ENCODE measurements at regions not wholly inside any gene's neighbourhood (a gene's known extent, or its start where the extent isn't known, plus 50 kb on each side); places are given as distances from the start of the nearest gene placed in this dataset.

DNA sequence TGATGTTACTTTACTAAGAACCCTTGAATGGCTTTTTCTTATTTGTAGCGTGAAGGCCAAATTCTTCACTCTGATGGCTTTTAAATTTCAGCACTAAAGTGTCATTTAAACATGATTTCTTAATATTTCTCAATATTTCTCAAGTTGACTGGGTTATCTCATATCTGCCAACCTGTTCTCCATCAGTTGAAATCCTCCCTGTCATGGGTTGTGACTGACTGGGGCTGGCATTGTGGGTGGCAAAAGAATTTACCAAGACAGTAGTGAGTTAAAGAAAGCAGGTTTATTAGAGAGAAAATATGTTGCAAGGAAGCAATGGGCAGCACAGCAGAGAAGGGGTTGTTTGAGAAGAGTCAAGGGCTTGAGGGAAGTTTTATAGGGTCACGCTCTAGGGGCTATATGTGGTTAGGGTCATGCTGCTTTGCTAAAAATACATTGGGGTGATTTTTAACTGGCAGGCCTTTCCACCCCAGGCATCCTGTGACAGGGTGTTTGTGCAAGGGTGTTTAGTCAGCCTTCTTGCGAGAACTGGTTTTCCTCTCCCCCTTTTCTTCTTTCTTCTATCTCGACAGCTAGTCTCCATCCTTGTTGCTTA, 232.8 kb upstream of the SEL1L start:
- H3K9ac ChIP-seq (ENCODE audit: low read length): no peak overlapping the region
- peak overlapping the region; percentile 16 for H2BK120ac ChIP-seq (ENCODE audit: insufficient read depth, low read length, poor library complexity)
- H3K4me1 ChIP-seq (ENCODE audit: control insufficient read depth in 1 of 2, insufficient read depth in 2 of 2, low read length in 2 of 2): peaks cover 2 to 5% of the 10 kb centered on the region in 2 experiments
- no peak overlapping the region for H3K4me2 ChIP-seq (ENCODE audit: low read length)
- no peak overlapping the region for H4K12ac ChIP-seq (ENCODE audit: low read depth, low read length)
- no peak overlapping the region for H3K23ac ChIP-seq (ENCODE audit: low read length)
- H3K4ac ChIP-seq (ENCODE audit: low read depth, low read length): no peak overlapping the region
- H3K14ac ChIP-seq (ENCODE audit: low read length): peak overlapping the region; percentile 76
- peaks cover 4% of the 10 kb centered on the region for H3K79me1 ChIP-seq (ENCODE audit: low read length)
- peak overlapping the region; percentile 32 for H4K91ac ChIP-seq (ENCODE audit: low read depth, low read length)
- H3K27me3 ChIP-seq (ENCODE audit: insufficient read depth, low read length): no peaks in the 10 kb centered on the region
- H2AFZ ChIP-seq (ENCODE audit: insufficient read depth, low read length, poor library complexity): no peak overlapping the region
- peak overlapping the region; percentile 96 for H2BK12ac ChIP-seq (ENCODE audit: low read length)
- WGBS (ENCODE audit: extremely low coverage, insufficient coverage, insufficient read length): no CpG with 5 or more reads among the region's 4 CpGs
- no peak overlapping the region for H2AK5ac ChIP-seq (ENCODE audit: low read length)
- H3K9me3 ChIP-seq (ENCODE audit: insufficient read depth, low read depth, low read length): no peaks in the 10 kb centered on the region
- H4K8ac ChIP-seq (ENCODE audit: low read depth, low read length): no peak overlapping the region
- H3K4me3 ChIP-seq (ENCODE audit: low read depth, low read length): no peak overlapping the region
- no peaks in the 10 kb centered on the region for H3K36me3 ChIP-seq (ENCODE audit: control insufficient read depth in 1 of 2, insufficient read depth in 2 of 2, low read length in 2 of 2)
- DNase-seq: no peak
- H3K79me2 ChIP-seq (ENCODE audit: control insufficient read depth, insufficient read depth, low read length, poor library complexity): no peaks in the 10 kb centered on the region
- H3K27ac ChIP-seq (ENCODE audit: low read depth, low read length): peak overlapping the region; percentile 93
- no peak overlapping the region for H3K18ac ChIP-seq (ENCODE audit: low read length)
- H2BK5ac ChIP-seq (ENCODE audit: low read depth, low read length, poor library complexity): peak overlapping the region; percentile 32

DNA sequence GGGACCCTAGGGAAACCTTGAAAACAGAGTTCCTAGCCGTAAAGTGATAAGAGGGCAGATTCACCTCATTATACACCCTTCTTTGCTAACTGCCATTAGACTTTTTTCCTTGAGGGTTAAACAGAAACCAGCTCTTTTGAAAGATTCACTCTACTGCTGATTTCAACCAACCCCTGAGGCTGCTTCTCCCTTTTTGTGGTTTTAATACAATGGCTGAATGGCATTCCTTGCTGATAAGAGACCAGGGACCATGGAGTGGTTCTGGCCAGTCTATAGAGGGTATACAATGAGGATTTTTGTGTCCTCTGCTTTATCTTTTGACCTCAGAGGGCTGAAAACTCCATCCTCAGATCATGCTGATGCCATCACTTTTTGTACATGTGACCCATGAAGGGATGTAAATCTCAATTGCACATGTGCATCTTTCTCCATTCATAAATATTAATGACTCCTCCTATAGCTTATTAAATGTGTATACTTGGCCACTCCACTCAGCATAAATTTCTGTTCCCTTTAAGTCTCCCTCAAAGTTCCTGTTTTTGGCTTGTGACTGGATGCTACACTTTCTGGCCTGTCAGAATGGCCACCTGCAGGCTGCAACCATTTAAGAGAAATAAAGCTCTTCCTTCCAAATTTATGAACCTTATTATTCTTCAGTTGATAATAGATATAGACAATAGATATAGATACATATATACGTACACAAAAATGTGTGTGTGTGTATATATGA, 233.8 kb upstream of the SEL1L start:
- Histone ChIP-seq H3K9me3 (ENCODE audit: insufficient read depth, low read depth, low read length) (no peaks in the 10 kb centered on the region), H2BK5ac (ENCODE audit: low read depth, low read length, poor library complexity) (no peak overlapping the region), H3K9ac (ENCODE audit: low read length) (no peak overlapping the region), H3K4me3 (ENCODE audit: low read depth, low read length) (no peak overlapping the region), H3K79me2 (ENCODE audit: control insufficient read depth, insufficient read depth, low read length, poor library complexity) (no peaks in the 10 kb centered on the region), H3K27me3 (ENCODE audit: insufficient read depth, low read length) (no peaks in the 10 kb centered on the region), H4K91ac (ENCODE audit: low read depth, low read length) (no peak overlapping the region), H3K4me1 (ENCODE audit: control insufficient read depth in 1 of 2, insufficient read depth in 2 of 2, low read length in 2 of 2) (peaks cover 2 to 5% of the 10 kb centered on the region in 2 experiments), H3K4me2 (ENCODE audit: low read length) (no peak overlapping the region), H2AFZ (ENCODE audit: insufficient read depth, low read length, poor library complexity) (no peak overlapping the region), H2AK5ac (ENCODE audit: low read length) (no peak overlapping the region), H3K4ac (ENCODE audit: low read depth, low read length) (no peak overlapping the region), H3K18ac (ENCODE audit: low read length) (no peak overlapping the region), H3K79me1 (ENCODE audit: low read length) (peaks cover 4% of the 10 kb centered on the region), H3K14ac (ENCODE audit: low read length) (no peak overlapping the region), H4K8ac (ENCODE audit: low read depth, low read length) (no peak overlapping the region), H3K36me3 (ENCODE audit: control insufficient read depth in 1 of 2, insufficient read depth in 2 of 2, low read length in 2 of 2) (no peaks in the 10 kb centered on the region), H4K12ac (ENCODE audit: low read depth, low read length) (no peak overlapping the region), H2BK12ac (ENCODE audit: low read length) (no peak overlapping the region), H3K27ac (ENCODE audit: low read depth, low read length) (peak overlapping the region; percentile 92), H2BK120ac (ENCODE audit: insufficient read depth, low read length, poor library complexity) (no peak overlapping the region), H3K23ac (ENCODE audit: low read length) (no peak overlapping the region)
- no peak for DNase-seq
- no CpG with 5 or more reads among the region's 2 CpGs for WGBS (ENCODE audit: extremely low coverage, insufficient coverage, insufficient read length)

DNA sequence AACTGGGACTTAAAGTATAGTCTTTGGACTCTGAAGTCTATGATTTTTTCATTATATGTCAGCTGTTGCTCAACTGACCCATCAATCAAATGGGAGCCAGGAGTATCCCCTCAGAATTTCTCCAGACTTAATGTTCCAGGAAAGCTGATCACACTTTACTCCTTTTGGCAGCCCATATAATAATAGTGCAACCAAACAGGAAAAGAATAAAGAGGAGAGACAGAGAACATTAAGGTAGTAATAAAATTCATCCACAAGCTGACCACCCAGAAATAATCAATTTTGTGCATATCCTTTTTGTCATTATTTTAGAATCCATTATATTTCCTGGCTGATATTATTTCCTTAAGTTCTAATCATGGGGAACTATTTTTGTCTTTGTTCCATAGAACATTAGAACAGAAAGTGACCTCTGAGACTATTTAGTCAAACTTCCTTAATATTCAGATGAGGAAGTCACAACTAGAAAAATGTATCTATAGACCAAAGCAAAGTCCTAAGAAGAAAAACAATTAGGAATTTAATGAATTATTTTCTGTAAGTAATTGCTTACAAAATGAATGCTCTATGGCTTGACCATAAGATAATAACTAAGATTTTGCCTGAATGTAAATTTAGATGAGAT, 238.1 kb upstream of the SEL1L start:
- no peak overlapping the region for H2AK5ac ChIP-seq (ENCODE audit: low read length)
- no peak overlapping the region for H2BK12ac ChIP-seq (ENCODE audit: low read length)
- no peak overlapping the region for H3K4ac ChIP-seq (ENCODE audit: low read depth, low read length)
- H2BK5ac ChIP-seq (ENCODE audit: low read depth, low read length, poor library complexity): no peak overlapping the region
- H3K4me3 ChIP-seq (ENCODE audit: low read depth, low read length): no peak overlapping the region
- no peaks in the 10 kb centered on the region for H3K79me2 ChIP-seq (ENCODE audit: control insufficient read depth, insufficient read depth, low read length, poor library complexity)
- no peak overlapping the region for H3K18ac ChIP-seq (ENCODE audit: low read length)
- no peak overlapping the region for H2AFZ ChIP-seq (ENCODE audit: insufficient read depth, low read length, poor library complexity)
- no peaks in the 10 kb centered on the region for H3K9me3 ChIP-seq (ENCODE audit: insufficient read depth, low read depth, low read length)
- H3K4me1 ChIP-seq (ENCODE audit: control insufficient read depth in 1 of 2, insufficient read depth in 2 of 2, low read length in 2 of 2): peaks cover 0 to 4% of the 10 kb centered on the region in 2 experiments
- no peak overlapping the region for H3K9ac ChIP-seq (ENCODE audit: low read length)
- no peak overlapping the region for H4K91ac ChIP-seq (ENCODE audit: low read depth, low read length)
- no peak overlapping the region for H2BK120ac ChIP-seq (ENCODE audit: insufficient read depth, low read length, poor library complexity)
- no peaks in the 10 kb centered on the region for H3K27me3 ChIP-seq (ENCODE audit: insufficient read depth, low read length)
- H4K12ac ChIP-seq (ENCODE audit: low read depth, low read length): no peak overlapping the region
- DNase-seq: no peak
- no peak overlapping the region for H3K14ac ChIP-seq (ENCODE audit: low read length)
- no peak overlapping the region for H3K4me2 ChIP-seq (ENCODE audit: low read length)
- H3K27ac ChIP-seq (ENCODE audit: low read depth, low read length): no peak overlapping the region
- H3K23ac ChIP-seq (ENCODE audit: low read length): no peak overlapping the region
- no peaks in the 10 kb centered on the region for H3K36me3 ChIP-seq (ENCODE audit: control insufficient read depth in 1 of 2, insufficient read depth in 2 of 2, low read length in 2 of 2)
- no peak overlapping the region for H4K8ac ChIP-seq (ENCODE audit: low read depth, low read length)
- peaks cover 1% of the 10 kb centered on the region for H3K79me1 ChIP-seq (ENCODE audit: low read length)

DNA sequence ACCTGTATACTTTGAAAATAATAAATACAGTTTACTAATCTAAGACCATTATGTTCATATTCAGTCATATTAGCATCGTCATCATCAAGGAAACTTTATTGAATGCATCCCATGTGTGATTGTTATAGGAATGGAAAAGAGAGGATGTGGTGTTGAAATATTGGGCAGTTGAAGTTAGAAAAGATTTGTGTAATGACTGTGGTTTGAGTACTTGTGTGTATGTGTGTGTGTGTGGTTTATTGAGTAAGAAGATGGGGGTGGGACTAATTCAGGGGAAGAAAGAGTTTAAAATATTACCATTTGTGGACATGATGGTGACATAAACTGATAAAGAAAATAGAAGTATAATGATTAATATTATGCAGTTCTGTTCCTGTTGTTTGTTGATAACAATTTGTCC, 238.7 kb upstream of the SEL1L start:
- Histone ChIP-seq H3K9ac (ENCODE audit: low read length) (no peak overlapping the region), H3K79me1 (ENCODE audit: low read length) (peaks cover 1% of the 10 kb centered on the region), H3K14ac (ENCODE audit: low read length) (no peak overlapping the region), H2AK5ac (ENCODE audit: low read length) (no peak overlapping the region), H3K79me2 (ENCODE audit: control insufficient read depth, insufficient read depth, low read length, poor library complexity) (no peaks in the 10 kb centered on the region), H3K4me2 (ENCODE audit: low read length) (no peak overlapping the region), H3K4ac (ENCODE audit: low read depth, low read length) (no peak overlapping the region), H3K18ac (ENCODE audit: low read length) (no peak overlapping the region), H3K23ac (ENCODE audit: low read length) (no peak overlapping the region), H4K91ac (ENCODE audit: low read depth, low read length) (no peak overlapping the region), H4K12ac (ENCODE audit: low read depth, low read length) (no peak overlapping the region), H4K8ac (ENCODE audit: low read depth, low read length) (no peak overlapping the region), H3K36me3 (ENCODE audit: control insufficient read depth in 1 of 2, insufficient read depth in 2 of 2, low read length in 2 of 2) (no peaks in the 10 kb centered on the region), H3K9me3 (ENCODE audit: insufficient read depth, low read depth, low read length) (no peaks in the 10 kb centered on the region), H3K27me3 (ENCODE audit: insufficient read depth, low read length) (no peaks in the 10 kb centered on the region), H2BK12ac (ENCODE audit: low read length) (no peak overlapping the region), H3K4me3 (ENCODE audit: low read depth, low read length) (no peak overlapping the region), H2AFZ (ENCODE audit: insufficient read depth, low read length, poor library complexity) (no peak overlapping the region), H2BK120ac (ENCODE audit: insufficient read depth, low read length, poor library complexity) (no peak overlapping the region), H3K4me1 (ENCODE audit: control insufficient read depth in 1 of 2, insufficient read depth in 2 of 2, low read length in 2 of 2) (peaks cover 0 to 4% of the 10 kb centered on the region in 2 experiments), H2BK5ac (ENCODE audit: low read depth, low read length, poor library complexity) (no peak overlapping the region), H3K27ac (ENCODE audit: low read depth, low read length) (no peak overlapping the region)
- peak in 1 of 2 donors; percentile 8 for DNase-seq
- no CpG with 5 or more reads among the region's 1 CpG for WGBS (ENCODE audit: extremely low coverage, insufficient coverage, insufficient read length)
